ENCODE measurements at regions not wholly inside any gene's neighbourhood (a gene's known extent, or its start where the extent isn't known, plus 50 kb on each side); places are given as distances from the start of the nearest gene placed in this dataset.

GRCh38 chr9:71233646-71234045 lies 112.2 kb upstream of the TRPM3 start:
- no peak for TF ChIP-seq POLR2A (IDR thresholded peaks at IDR 0.05)
- no peak for TF ChIP-seq EP300 (IDR thresholded peaks at IDR 0.05)
- TF ChIP-seq, protein P1, sequence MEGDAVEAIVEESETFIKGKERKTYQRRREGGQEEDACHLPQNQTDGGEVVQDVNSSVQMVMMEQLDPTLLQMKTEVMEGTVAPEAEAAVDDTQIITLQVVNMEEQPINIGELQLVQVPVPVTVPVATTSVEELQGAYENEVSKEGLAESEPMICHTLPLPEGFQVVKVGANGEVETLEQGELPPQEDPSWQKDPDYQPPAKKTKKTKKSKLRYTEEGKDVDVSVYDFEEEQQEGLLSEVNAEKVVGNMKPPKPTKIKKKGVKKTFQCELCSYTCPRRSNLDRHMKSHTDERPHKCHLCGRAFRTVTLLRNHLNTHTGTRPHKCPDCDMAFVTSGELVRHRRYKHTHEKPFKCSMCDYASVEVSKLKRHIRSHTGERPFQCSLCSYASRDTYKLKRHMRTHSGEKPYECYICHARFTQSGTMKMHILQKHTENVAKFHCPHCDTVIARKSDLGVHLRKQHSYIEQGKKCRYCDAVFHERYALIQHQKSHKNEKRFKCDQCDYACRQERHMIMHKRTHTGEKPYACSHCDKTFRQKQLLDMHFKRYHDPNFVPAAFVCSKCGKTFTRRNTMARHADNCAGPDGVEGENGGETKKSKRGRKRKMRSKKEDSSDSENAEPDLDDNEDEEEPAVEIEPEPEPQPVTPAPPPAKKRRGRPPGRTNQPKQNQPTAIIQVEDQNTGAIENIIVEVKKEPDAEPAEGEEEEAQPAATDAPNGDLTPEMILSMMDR (IDR thresholded peaks at IDR 0.05): no peak
- Histone ChIP-seq H3K36me3 (no peaks in the 10 kb centered on the region), H3K9me3 (no peaks in the 10 kb centered on the region), H3K27me3 (no peaks in the 10 kb centered on the region), H3K4me3 (no peak overlapping the region), H3K4me1 (no peaks in the 10 kb centered on the region), H3K27ac (no peak overlapping the region)
- DNase-seq (ENCODE audit: low spot score in 2 of 2): no peak
- WGBS, 2 donors: 63 to 80% methylated on average over 1 of the region's 1 CpG

GRCh38 chr9:71223953-71224538 lies 102.6 kb upstream of the TRPM3 start:
- WGBS, 2 donors: 92 to 96% methylated on average over 1 of the region's 1 CpG
- no peaks in the 10 kb centered on the region for H3K27me3 ChIP-seq
- H3K4me1 ChIP-seq: no peaks in the 10 kb centered on the region
- H3K36me3 ChIP-seq: no peaks in the 10 kb centered on the region
- H3K4me3 ChIP-seq: no peak overlapping the region
- TF ChIP-seq, protein P1 (IDR thresholded peaks at IDR 0.05): no peak
- TF ChIP-seq POLR2A (IDR thresholded peaks at IDR 0.05): no peak
- TF ChIP-seq EP300 (IDR thresholded peaks at IDR 0.05): no peak
- no peak overlapping the region for H3K27ac ChIP-seq
- DNase-seq (ENCODE audit: low spot score in 2 of 2): no peak
- no peaks in the 10 kb centered on the region for H3K9me3 ChIP-seq

- Histone ChIP-seq H3K4me3 (no peak overlapping the region), H3K27me3 (no peaks in the 10 kb centered on the region), H3K27ac (no peak overlapping the region), H3K9me3 (peaks cover 0 to 8% (median 2%) of the 10 kb centered on the region in 4 donors), H3K36me3 (no peaks in the 10 kb centered on the region), H3K4me1 (no peaks in the 10 kb centered on the region)
- 52 to 59% methylated on average over 4 of the region's 4 CpGs for WGBS, 2 donors
- TF ChIP-seq POLR2A (IDR thresholded peaks at IDR 0.05): no peak
- no peak for TF ChIP-seq EP300 (IDR thresholded peaks at IDR 0.05)
- TF ChIP-seq, protein P1 (IDR thresholded peaks at IDR 0.05): no peak
- no peak for DNase-seq (ENCODE audit: low spot score in 2 of 2)
These were observed 97.4 kb upstream of the TRPM3 start for GRCh38 chr9:71218774-71219173.

DNA sequence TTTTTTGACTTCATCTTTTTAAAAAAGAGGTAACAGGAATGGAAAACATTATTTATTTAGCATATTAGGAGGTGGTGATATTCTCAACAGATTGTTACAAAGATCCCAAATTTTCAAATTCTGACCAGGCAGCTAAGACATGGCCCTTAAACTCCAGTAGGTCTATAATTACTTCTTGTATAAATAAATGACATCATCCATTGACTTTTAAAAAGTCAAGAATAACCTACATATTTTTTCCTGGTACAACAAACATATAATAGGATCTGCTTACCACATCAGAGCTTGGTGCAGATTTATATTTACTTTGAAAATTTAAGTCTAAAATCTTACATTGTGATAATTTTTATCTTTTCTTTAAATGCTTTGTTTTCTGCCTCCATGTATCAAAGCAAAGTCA lies 92.2 kb upstream of the TRPM3 start:
- Histone ChIP-seq H3K4me3 (no peak overlapping the region), H3K27me3 (no peaks in the 10 kb centered on the region), H3K36me3 (no peaks in the 10 kb centered on the region), H3K9me3 (peaks cover 0 to 20% (median 6%) of the 10 kb centered on the region in 4 donors), H3K4me1 (no peaks in the 10 kb centered on the region), H3K27ac (no peak overlapping the region)
- TF ChIP-seq EP300 (IDR thresholded peaks at IDR 0.05) (no peak), POLR2A (IDR thresholded peaks at IDR 0.05) (no peak)
- TF ChIP-seq, protein P1 (IDR thresholded peaks at IDR 0.05): no peak
- DNase-seq (ENCODE audit: low spot score in 2 of 2): no peak

DNA sequence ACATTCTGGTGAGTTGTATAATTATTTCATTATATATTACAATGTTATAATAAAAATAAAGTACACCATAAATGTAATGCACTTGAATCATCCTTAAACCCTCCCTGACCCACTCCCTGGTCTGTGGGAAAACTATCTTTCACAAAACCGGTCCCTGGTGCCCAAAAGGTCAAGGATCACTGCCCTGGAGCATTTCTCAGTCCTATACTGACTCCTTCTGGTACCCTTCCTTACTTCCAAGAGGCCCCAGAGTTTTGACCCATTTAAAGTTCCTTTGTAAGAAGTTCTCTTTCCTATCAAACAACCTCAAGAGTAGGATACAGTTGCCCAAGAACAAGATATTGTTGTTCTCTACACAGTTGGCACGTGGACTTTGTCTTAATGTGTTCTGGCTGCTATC lies 88.9 kb upstream of the TRPM3 start:
- H3K4me3 ChIP-seq: no peak overlapping the region
- 51 to 68% methylated on average over 2 of the region's 2 CpGs for WGBS, 2 donors
- peaks cover 0 to 20% (median 6%) of the 10 kb centered on the region in 4 donors for H3K9me3 ChIP-seq
- no peaks in the 10 kb centered on the region for H3K27me3 ChIP-seq
- H3K27ac ChIP-seq: no peak overlapping the region
- no peaks in the 10 kb centered on the region for H3K4me1 ChIP-seq
- no peaks in the 10 kb centered on the region for H3K36me3 ChIP-seq
- no peak for DNase-seq (ENCODE audit: low spot score in 2 of 2)
- TF ChIP-seq EP300 (IDR thresholded peaks at IDR 0.05) (no peak), POLR2A (IDR thresholded peaks at IDR 0.05) (no peak)
- TF ChIP-seq, protein P1 (IDR thresholded peaks at IDR 0.05): no peak

All from tibial nerve (tissue), 4 donors.